Right forelimb (tissue), 1 donor: ENCODE measurements at regions not wholly inside any gene's neighbourhood (a gene's known extent, or its start where the extent isn't known, plus 50 kb on each side); places are given as distances from the start of the nearest gene placed in this dataset.

Experiments used
- DNase-seq: peaks from one replicate; pipeline ENCODE4 v3.0.0-alpha.2; 2018

- no peak for DNase-seq
Observed at GRCh38 chr5:174380311-174380710, 334.8 kb downstream of the NSG2 start.

GRCh38 chr5:174381241-174381640 lies 335.7 kb downstream of the NSG2 start:
- no peak for DNase-seq

- no peak for DNase-seq
Observed at GRCh38 chr5:174383210-174384167, 338.0 kb downstream of the NSG2 start.

GRCh38 chr5:174384509-174384947 lies 339.0 kb downstream of the NSG2 start:
- no peak for DNase-seq

- DNase-seq, result no peak
Observed at GRCh38 chr5:174386306-174386705, 338.1 kb upstream of the MSX2 start.

- DNase-seq, result no peak
Observed at GRCh38 chr5:174386846-174387245, 337.5 kb upstream of the MSX2 start.

GRCh38 chr5:174387448-174387847 lies 336.9 kb upstream of the MSX2 start:
- DNase-seq, result no peak

GRCh38 chr5:174392892-174393291 lies 331.5 kb upstream of the MSX2 start:
- no peak for DNase-seq

GRCh38 chr5:174396541-174396940 lies 327.8 kb upstream of the MSX2 start:
- DNase-seq, result no peak

GRCh38 chr5:174397206-174397605 lies 327.2 kb upstream of the MSX2 start:
- DNase-seq, result no peak

GRCh38 chr5:174398171-174398570 lies 326.2 kb upstream of the MSX2 start:
- no peak for DNase-seq

GRCh38 chr5:174399411-174399810 lies 325.0 kb upstream of the MSX2 start:
- no peak for DNase-seq

- no peak for DNase-seq
Observed at GRCh38 chr5:174400461-174400860, 323.9 kb upstream of the MSX2 start.

GRCh38 chr5:174401793-174402192 lies 322.6 kb upstream of the MSX2 start:
- no peak for DNase-seq

- DNase-seq, result no peak
Observed at GRCh38 chr5:174402222-174402812, 322.1 kb upstream of the MSX2 start.

GRCh38 chr5:174404848-174405247 lies 319.5 kb upstream of the MSX2 start:
- DNase-seq, result no peak

GRCh38 chr5:174409070-174409469 lies 315.3 kb upstream of the MSX2 start:
- DNase-seq, result no peak

GRCh38 chr5:174409971-174410370 lies 314.4 kb upstream of the MSX2 start:
- no peak for DNase-seq

GRCh38 chr5:174410716-174411478 lies 313.5 kb upstream of the MSX2 start:
- DNase-seq, result no peak

- DNase-seq, result no peak
Observed at GRCh38 chr5:174411479-174411819, 312.9 kb upstream of the MSX2 start.

GRCh38 chr5:174412374-174412773 lies 312.0 kb upstream of the MSX2 start:
- DNase-seq, result no peak

- no peak for DNase-seq
Observed at GRCh38 chr5:174412941-174413340, 311.4 kb upstream of the MSX2 start.

- DNase-seq, result no peak
Observed at GRCh38 chr5:174413567-174414314, 310.6 kb upstream of the MSX2 start.
